Frontal cortex (tissue), 3 donors: ENCODE measurements at regions not wholly inside any gene's neighbourhood (a gene's known extent, or its start where the extent isn't known, plus 50 kb on each side); places are given as distances from the start of the nearest gene placed in this dataset.
"Not testable (repeated sequence)": the region's sequence is repeated elsewhere in the genome, so short reads cannot be mapped to it uniquely, and the experiment has no call there.

ENCODE experiments used
- DNase-seq, 2 donors: peaks; one replicate each; pipeline ENCODE4 v3.0.0; 2012; ENCODE audit warnings: low spot score in 2 of 2
- FAIRE-seq: peaks from 2 replicates; lab custom pipeline; 2012; peaks lifted over from hg19 to GRCh38; lab: Jason Lieb, UNC
- donor health status: control.
- donor health status: control.
- donor health status: control.

DNA sequence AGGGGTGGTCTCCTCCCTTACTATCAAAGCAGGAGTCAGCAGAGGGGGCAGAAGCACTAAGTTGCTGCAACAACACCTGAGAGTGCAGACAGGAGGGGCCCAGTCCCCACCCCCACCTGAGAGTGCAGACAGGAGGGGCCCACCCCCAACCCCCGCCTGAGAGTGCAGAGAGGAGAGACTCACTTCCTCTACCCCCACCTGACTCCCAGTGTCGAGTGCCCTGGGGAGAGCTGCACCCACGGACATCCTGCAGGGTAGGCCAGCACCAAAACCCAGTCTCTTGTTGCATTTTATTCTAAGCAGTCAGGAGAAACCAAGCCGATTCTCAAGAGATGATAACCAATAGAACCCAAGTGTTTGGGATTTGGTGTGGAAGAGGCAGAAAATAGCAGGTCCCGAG lies 78.4 kb downstream of the NAPG start:
- no peak for FAIRE-seq
- DNase-seq: no peak

DNA sequence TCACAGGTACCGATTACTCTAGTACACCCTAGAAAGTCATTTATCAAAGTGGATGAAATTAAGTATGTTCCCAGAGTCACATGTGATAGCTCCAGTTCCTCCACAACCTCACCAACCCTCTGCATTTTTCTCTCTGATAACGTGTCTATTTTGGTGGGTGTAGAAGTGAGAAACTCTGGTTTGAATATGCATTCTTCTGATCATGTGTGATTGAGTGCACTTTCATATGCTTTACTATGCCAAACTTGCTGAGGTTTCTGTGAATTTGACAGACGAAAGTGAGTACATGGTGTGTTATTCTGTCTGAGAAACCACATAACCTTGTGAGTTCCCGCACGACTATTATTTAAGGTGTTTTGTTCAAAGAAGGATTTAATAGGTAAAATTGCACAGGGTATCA lies 81.1 kb downstream of the NAPG start:
- DNase-seq, FAIRE-seq: not testable (repeated sequence)

DNA sequence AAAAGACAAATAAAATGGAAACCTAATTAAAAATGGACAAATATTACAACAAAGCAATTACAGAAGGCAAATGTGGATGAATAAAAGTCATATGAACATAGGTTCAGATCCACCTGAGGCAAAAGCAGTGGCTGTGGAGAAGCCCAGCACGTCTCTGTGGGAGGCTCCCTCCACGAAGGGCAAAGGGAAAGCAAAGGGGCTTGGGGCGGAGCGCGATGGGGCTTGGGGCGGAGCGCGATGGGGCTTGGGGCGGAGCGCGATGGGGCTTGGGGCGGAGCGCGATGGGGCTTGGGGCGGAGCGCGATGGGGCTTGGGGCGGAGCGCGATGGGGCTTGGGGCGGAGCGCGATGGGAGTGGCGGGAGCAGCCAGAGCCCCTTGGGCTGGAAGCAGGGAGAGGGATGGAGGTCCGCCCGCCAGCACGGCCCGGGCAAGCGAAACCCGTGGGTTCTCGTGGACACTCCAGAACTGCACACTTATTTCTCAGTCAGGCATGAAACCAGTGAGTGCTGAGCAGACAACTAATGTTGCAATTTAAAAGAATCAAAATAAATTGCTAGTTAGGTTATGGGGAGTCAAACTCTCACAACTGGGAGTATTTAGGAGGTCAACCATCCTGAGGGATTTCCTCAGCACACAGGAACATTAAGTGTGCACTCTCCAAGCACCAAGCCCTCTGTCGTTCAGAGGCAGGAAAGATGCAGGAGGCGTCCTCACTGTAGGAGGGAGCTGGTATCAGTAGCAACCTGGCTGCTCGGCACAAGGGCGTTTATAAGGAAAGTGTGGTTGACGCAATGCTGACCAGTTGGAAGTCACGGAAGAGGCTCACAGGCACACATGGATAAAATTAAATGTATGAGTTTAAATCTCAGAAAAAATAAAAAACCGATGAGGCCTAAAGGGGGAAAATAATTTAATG lies 81.8 kb downstream of the NAPG start:
- not testable (repeated sequence) for DNase-seq, FAIRE-seq

DNA sequence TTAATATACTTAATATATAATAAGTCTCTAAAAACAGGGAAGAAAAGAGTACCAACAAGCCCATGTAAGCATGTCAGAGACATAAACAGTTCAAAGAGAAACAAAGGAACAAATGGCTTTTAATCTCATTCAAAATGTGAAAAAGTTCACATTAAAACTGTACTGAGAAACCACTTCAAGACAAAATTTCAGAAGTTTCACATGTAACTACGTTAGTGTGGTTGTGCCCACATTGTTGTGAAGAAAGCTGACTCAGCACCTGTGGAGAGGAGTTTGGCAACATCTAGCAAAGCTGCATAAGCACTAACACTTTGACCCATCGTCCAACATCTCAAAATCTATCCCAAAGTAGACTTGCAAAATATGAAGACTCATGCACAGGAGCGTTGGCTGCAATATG lies 82.6 kb downstream of the NAPG start:
- DNase-seq, FAIRE-seq: not testable (repeated sequence)

DNA sequence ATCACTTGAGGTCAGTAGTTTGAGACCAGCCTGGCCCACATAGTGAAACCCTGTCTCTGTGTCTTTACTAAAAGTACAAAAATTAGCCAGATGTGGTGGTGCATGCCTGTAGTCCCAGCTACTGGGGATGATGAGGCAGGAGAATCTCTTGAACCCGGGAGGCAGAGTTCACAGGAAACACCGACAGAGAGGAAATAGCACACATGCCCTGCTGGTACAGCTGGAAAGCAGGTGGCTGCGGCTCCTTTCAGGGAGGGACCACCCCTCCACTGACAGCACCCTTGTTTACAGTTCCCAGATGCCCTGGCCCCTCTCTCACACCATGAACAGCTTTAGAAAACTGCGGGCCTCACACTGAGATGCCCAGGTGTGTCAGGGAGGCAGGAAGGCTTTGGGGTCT lies 83.2 kb downstream of the NAPG start:
- FAIRE-seq, DNase-seq: not testable (repeated sequence)

DNA sequence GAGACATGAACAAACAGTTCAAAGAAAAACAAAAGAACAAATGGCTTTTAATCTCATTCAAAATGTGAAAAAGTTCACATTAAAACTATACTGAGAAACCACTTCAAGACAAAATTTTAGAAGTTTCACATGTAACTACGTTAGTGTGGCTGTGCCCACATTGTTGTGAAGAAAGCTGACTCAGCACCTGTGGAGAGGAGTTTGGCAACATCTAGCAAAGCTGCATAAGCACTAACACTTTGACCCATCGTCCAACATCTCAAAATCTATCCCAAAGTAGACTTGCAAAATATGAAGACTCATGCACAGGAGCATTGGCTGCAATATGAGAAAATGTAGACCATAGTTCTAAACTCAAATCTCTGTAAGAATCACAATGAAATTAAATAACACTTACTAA lies 87.4 kb downstream of the NAPG start:
- peak; percentile 86 for FAIRE-seq
- not testable (repeated sequence) for DNase-seq

DNA sequence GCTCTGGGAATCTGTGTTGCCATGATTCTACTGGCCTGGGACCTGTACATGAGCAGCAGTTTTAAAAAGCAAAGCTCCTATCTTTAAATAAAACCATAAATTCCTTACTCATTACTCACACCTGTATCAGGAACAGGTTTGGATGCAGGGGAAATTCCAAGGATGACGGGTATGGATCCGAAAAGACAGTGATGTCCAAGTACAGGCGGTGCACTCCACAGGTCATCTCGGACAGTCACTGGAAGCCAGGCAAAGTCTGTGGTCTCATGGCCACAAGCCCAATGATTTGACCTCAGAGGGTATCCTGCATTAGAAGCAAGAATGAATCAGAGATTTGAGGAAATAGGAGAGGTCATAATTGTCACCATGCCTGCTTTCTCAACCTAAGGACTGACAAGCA lies 90.9 kb downstream of the NAPG start:
- FAIRE-seq, DNase-seq: not testable (repeated sequence)

DNA sequence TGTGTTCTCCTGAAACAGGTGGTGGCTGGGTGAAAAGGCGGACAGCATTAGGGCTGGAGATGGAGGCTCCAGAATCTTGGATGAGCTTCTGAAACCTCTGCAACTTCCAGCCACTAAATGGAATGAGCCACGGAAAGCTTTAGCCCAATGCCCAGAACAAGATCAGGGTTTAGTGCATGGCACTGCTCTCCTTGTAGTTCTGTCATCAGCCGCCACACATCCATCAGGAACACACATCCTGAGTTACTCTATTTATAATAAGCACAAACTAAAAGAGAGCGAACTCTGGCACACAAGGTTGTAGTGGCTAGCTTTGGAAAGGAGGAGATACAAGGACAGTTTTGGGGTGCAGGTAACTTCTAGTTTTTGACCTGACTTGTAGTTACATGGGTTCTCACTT lies 93.0 kb downstream of the NAPG start:
- DNase-seq, FAIRE-seq: not testable (repeated sequence)

DNA sequence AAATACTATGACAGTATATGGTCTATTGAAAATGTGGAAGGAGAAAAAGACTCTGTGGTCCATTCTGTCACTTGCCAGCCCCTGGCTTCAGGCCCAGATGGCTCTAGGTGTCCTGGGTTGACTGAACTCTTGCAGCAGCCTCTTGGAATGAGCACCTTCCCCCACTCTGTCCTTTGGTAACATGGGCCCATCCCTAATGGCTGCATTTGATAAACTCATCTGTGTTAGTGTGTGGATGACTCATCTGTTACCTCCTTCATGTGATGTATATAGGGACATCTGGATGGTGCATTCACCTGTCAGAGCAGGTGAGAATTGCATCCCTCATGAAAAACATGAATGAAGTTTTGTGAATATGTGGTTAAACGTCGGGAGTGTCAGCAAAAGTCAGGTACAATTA lies 93.5 kb downstream of the NAPG start:
- not testable (repeated sequence) for DNase-seq, FAIRE-seq

DNA sequence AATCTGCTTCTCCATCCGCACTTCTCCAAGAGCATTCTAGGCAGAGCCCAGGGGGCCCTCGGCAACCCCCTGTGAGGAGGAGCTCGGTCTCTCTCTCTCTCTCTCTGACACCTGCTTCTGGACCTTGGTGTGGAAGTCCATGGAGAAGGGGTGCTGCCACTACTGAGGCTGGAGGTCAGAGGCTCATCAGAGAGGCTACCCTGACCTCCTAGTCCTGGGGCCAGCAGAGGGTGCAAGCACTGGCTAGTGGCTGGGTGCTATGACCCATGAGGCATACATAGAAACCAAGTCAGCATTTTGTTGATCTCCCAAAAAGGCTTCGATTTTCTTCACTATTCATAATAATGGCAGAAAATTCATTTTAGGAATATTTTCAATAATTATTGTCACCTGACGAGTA lies 94.0 kb downstream of the NAPG start:
- not testable (repeated sequence) for FAIRE-seq, DNase-seq
